Activated T-helper 17 cell treated with anti-CD3 and anti-CD28 coated beads, Interleukin-2, amount 50 U/mL, for 72 hours (primary cell): ENCODE measurements at regions not wholly inside any gene's neighbourhood (a gene's known extent, or its start where the extent isn't known, plus 50 kb on each side); places are given as distances from the start of the nearest gene placed in this dataset.

Experiments
- ATAC-seq: fragments of 150-1000 bp; cut with Tn5 transposase; replicated peaks from 2 replicates; pipeline ENCODE4 v1.10.0; 2021; ENCODE audit warnings: mild to moderate bottlenecking, moderate library complexity
- H3K27ac Mint-ChIP-seq: one replicate; pipeline ENCODE4 v1.8.0; 2022; ENCODE audit warnings: mixed read lengths
- H3K27me3 Mint-ChIP-seq: one replicate; pipeline ENCODE4 v1.8.0; 2022; ENCODE audit warnings: mixed read lengths
- H3K36me3 Mint-ChIP-seq: one replicate; pipeline ENCODE4 v1.8.0; 2022; ENCODE audit warnings: low read depth, mild to moderate bottlenecking, mixed read lengths
- H3K4me1 Mint-ChIP-seq: one replicate; pipeline ENCODE4 v1.8.0; 2022; ENCODE audit warnings: mixed read lengths
- H3K4me3 Mint-ChIP-seq: one replicate; pipeline ENCODE4 v1.8.0; 2022; ENCODE audit warnings: mild to moderate bottlenecking, mixed read lengths
- H3K9me3 Mint-ChIP-seq: one replicate; pipeline ENCODE4 v1.8.0; 2022; ENCODE audit warnings: mixed read lengths

DNA sequence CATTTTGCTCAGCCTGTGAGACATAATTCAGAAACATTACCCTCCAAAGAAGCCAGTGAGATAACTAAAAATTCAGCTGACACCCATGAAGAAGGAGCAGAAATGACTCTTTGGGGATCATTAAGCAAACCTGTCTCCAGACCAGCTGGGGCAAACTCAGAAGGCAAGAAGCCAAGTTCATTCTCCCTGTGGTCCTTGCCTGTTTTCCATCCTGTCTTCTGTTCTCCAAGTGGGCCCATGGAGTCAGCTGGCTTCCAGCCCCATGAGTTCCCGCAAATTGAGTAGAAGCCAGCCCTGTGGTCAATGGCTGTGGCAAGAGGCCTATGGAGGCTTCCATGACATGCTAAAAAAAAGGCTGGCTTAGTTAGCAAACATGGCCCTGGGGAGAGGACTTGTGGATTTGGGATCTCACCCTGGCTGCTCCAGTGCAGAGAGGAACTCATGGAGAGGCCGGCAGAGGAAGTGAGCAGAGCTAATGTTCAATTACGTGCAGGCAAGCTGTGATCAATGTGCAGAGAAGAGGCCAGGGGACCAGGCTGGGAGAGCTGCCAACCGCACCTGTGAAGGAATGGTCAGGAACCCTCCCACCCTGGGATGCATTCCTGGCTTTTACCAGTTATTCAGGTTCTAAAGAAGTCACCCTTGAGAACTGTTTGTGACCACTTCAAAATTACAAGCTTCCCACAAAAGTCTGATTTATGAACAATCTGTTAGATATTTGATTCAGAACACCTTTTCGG, 229.1 kb downstream of the TSHZ3 start:
- Mint-ChIP-seq H3K27me3 (no peaks in the 10 kb centered on the region), H3K9me3 (no peaks in the 10 kb centered on the region), H3K36me3 (no peaks in the 10 kb centered on the region), H3K4me1 (no peaks in the 10 kb centered on the region), H3K27ac (no peak overlapping the region), H3K4me3 (no peak overlapping the region)
- ATAC-seq, result no peak

GRCh38 chr19:31118986-31119385, 230.2 kb downstream of the TSHZ3 start:
- H3K4me3 Mint-ChIP-seq, result no peak overlapping the region
- no peaks in the 10 kb centered on the region for H3K36me3 Mint-ChIP-seq
- ATAC-seq, result no peak
- no peaks in the 10 kb centered on the region for H3K9me3 Mint-ChIP-seq
- no peak overlapping the region for H3K27ac Mint-ChIP-seq
- H3K27me3 Mint-ChIP-seq, result peaks cover 4% of the 10 kb centered on the region
- H3K4me1 Mint-ChIP-seq, result no peaks in the 10 kb centered on the region

DNA sequence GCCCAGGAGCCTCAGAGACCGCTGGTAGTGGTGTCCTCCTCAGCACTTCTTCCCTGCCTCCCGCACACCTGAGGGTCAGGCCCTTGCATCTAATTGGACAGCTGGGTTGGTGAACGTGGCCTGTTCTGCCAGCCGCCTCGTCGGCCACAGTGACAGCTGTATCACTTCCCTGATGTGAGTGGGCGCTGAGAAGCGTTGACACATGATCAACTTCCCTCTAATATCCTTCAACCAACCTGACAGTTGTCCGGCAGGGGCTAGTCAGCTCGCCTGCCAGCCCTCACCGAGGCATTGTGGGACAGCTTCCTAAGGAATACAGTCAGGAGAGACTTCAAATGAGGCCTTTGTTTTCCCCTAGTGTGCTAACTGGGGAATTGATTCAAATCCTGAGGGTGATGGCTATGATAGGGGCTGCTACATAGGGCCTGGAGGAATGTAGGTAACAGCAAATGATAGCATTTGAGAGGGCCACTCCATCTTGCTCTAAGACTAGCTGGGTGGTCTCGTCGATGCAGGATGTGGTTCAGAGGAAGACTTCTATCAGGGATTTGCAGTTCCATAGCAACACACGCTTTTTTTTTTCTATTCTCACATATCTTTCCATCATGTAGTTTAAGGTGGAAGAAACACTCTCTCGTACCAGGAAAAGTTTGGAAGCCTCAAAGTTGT, 230.8 kb downstream of the TSHZ3 start:
- Mint-ChIP-seq H3K4me3 (no peak overlapping the region), H3K9me3 (no peaks in the 10 kb centered on the region), H3K36me3 (no peaks in the 10 kb centered on the region), H3K27ac (no peak overlapping the region), H3K27me3 (peaks cover 4% of the 10 kb centered on the region), H3K4me1 (no peaks in the 10 kb centered on the region)
- no peak for ATAC-seq

DNA sequence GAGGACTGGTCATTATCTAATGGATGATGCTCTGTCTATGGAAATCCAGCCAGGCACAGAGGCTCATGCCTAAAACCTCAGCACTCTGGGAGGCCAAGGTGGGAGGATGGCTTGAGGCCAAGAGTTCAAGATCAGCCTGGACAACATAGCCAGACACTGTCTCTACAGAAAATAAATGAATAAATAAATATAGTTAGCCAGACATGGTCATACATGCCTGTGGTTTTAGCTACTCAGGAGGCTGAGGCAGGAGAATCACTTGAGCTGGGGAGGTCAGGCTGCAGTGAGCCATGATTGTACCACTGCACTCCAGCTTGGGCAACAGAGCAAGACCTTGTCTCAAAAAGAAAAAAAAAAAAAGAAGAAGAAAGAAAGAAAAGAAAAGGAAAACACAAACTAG, 234.7 kb downstream of the TSHZ3 start:
- H3K27me3 Mint-ChIP-seq, result peaks cover 17% of the 10 kb centered on the region
- no peak for ATAC-seq
- no peak overlapping the region for H3K27ac Mint-ChIP-seq
- H3K9me3 Mint-ChIP-seq, result no peaks in the 10 kb centered on the region
- no peak overlapping the region for H3K4me3 Mint-ChIP-seq
- no peaks in the 10 kb centered on the region for H3K4me1 Mint-ChIP-seq
- H3K36me3 Mint-ChIP-seq, result no peaks in the 10 kb centered on the region

DNA sequence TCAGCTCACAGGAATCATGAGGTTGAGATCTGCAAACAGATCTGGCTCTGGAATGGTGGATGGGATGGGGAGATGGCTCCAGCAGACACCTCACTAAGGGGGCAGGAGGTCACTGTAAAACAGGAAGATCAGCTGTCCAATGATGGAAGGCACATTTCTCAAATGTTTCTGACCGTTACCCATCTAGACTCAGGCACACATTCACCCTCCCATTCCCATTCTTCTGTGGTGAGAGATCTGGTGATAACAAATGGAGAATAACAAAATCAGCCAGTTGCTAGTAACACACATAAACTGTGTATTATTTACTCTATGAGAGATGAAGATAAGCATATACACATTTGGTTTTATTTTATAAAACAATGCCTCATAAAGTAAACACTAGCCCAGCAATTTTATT, 235.9 kb downstream of the TSHZ3 start:
- ATAC-seq, result no peak
- Mint-ChIP-seq H3K9me3 (no peaks in the 10 kb centered on the region), H3K4me3 (no peak overlapping the region), H3K4me1 (no peaks in the 10 kb centered on the region), H3K36me3 (no peaks in the 10 kb centered on the region), H3K27me3 (peaks cover 20% of the 10 kb centered on the region), H3K27ac (no peak overlapping the region)

GRCh38 chr19:31112158-31112557, 237.1 kb downstream of the TSHZ3 start:
- no peaks in the 10 kb centered on the region for H3K36me3 Mint-ChIP-seq
- H3K4me1 Mint-ChIP-seq, result no peaks in the 10 kb centered on the region
- peaks cover 20% of the 10 kb centered on the region for H3K27me3 Mint-ChIP-seq
- H3K27ac Mint-ChIP-seq, result no peak overlapping the region
- ATAC-seq, result no peak
- no peaks in the 10 kb centered on the region for H3K9me3 Mint-ChIP-seq
- no peak overlapping the region for H3K4me3 Mint-ChIP-seq

- no peaks in the 10 kb centered on the region for H3K9me3 Mint-ChIP-seq
- H3K36me3 Mint-ChIP-seq, result no peaks in the 10 kb centered on the region
- no peak overlapping the region for H3K27ac Mint-ChIP-seq
- ATAC-seq, result no peak
- H3K27me3 Mint-ChIP-seq, result peaks cover 20% of the 10 kb centered on the region
- H3K4me1 Mint-ChIP-seq, result no peaks in the 10 kb centered on the region
- no peak overlapping the region for H3K4me3 Mint-ChIP-seq
Observed at GRCh38 chr19:31111741-31112140, 237.5 kb downstream of the TSHZ3 start.

DNA sequence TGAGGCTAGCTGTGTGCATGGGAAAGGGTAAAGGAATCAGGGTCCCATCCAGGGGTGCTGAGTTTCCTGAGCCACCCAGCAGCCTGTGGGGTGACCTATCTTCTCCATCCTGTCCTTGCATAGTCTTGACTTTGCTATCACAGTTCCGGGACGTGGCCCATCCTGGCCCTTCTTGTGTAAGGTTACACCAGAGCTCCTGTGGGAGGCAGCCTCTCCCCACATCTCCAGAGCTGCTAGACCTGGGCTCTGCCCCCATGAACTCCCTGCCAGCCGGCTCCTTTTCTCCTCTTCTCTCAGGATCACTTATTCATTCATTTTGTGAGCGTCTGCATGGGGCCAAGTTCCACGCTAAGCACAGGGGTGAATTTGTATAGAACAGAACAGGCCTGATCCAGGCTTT, 238.9 kb downstream of the TSHZ3 start:
- Mint-ChIP-seq H3K27me3 (peaks cover 20% of the 10 kb centered on the region), H3K27ac (no peak overlapping the region), H3K4me1 (no peaks in the 10 kb centered on the region), H3K9me3 (no peaks in the 10 kb centered on the region), H3K4me3 (no peak overlapping the region), H3K36me3 (no peaks in the 10 kb centered on the region)
- no peak for ATAC-seq

- Mint-ChIP-seq H3K27ac (no peak overlapping the region), H3K4me3 (no peak overlapping the region), H3K4me1 (no peaks in the 10 kb centered on the region), H3K9me3 (no peaks in the 10 kb centered on the region), H3K27me3 (peaks cover 20% of the 10 kb centered on the region), H3K36me3 (no peaks in the 10 kb centered on the region)
- ATAC-seq, result no peak
Observed at GRCh38 chr19:31109636-31110035, 239.6 kb downstream of the TSHZ3 start.

DNA sequence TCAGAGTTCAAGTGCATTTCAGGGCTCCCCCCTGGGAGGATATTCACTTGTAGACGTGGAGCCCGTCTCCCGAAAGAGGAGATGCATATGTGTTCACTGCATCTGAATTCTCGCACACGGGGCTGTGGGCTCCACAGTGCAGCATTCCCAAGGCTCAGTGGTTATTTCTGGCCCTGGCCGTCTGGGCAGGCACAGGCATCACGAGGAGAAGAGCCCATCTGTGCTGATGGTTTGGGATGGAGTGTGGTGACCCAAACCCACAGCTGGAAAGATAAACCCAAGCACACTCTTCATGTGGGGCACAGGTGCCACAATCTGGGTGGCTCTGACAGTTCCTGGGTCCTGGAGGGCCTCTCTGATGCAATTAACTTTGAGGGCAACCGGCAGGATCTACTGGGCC, 242.1 kb downstream of the TSHZ3 start:
- Mint-ChIP-seq H3K27me3 (peaks cover 11% of the 10 kb centered on the region), H3K9me3 (no peaks in the 10 kb centered on the region), H3K27ac (no peak overlapping the region), H3K36me3 (no peaks in the 10 kb centered on the region), H3K4me1 (no peaks in the 10 kb centered on the region), H3K4me3 (no peak overlapping the region)
- ATAC-seq, result no peak

DNA sequence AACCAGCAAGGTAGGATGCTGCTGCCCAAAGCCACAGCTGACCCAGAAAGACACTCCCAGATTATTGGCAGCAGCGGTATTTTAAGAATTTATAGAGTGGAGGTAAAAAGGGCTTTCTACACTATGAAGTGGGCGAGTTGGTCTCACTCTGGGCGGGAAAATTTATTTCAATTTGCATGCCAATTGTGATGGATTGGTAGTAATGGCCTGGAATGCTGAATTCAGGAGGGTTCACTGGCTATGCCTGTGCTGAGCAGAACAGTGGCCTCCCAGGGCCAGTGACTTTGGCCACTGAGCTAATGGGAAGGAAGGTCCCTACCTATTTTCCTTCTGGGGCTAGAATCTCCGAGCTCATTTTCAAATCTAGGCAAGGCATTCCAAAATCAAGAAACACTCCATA, 243.5 kb downstream of the TSHZ3 start:
- Mint-ChIP-seq H3K27me3 (peaks cover 3% of the 10 kb centered on the region), H3K9me3 (no peaks in the 10 kb centered on the region), H3K36me3 (no peaks in the 10 kb centered on the region), H3K4me3 (no peak overlapping the region), H3K27ac (no peak overlapping the region), H3K4me1 (no peaks in the 10 kb centered on the region)
- no peak for ATAC-seq

- no peaks in the 10 kb centered on the region for H3K36me3 Mint-ChIP-seq
- H3K4me3 Mint-ChIP-seq, result no peak overlapping the region
- ATAC-seq, result no peak
- peaks cover 3% of the 10 kb centered on the region for H3K27me3 Mint-ChIP-seq
- H3K9me3 Mint-ChIP-seq, result no peaks in the 10 kb centered on the region
- no peaks in the 10 kb centered on the region for H3K4me1 Mint-ChIP-seq
- H3K27ac Mint-ChIP-seq, result no peak overlapping the region
Observed at GRCh38 chr19:31104451-31104850, 244.8 kb downstream of the TSHZ3 start.

GRCh38 chr19:31103228-31103627, 246.0 kb downstream of the TSHZ3 start:
- no peak overlapping the region for H3K27ac Mint-ChIP-seq
- no peaks in the 10 kb centered on the region for H3K36me3 Mint-ChIP-seq
- ATAC-seq, result no peak
- no peaks in the 10 kb centered on the region for H3K27me3 Mint-ChIP-seq
- H3K9me3 Mint-ChIP-seq, result no peaks in the 10 kb centered on the region
- no peak overlapping the region for H3K4me3 Mint-ChIP-seq
- H3K4me1 Mint-ChIP-seq, result no peaks in the 10 kb centered on the region

GRCh38 chr19:31102674-31103073, 246.6 kb downstream of the TSHZ3 start:
- H3K36me3 Mint-ChIP-seq, result no peaks in the 10 kb centered on the region
- H3K27ac Mint-ChIP-seq, result no peak overlapping the region
- H3K27me3 Mint-ChIP-seq, result no peaks in the 10 kb centered on the region
- no peak for ATAC-seq
- no peaks in the 10 kb centered on the region for H3K9me3 Mint-ChIP-seq
- no peaks in the 10 kb centered on the region for H3K4me1 Mint-ChIP-seq
- H3K4me3 Mint-ChIP-seq, result no peak overlapping the region

- no peaks in the 10 kb centered on the region for H3K4me1 Mint-ChIP-seq
- H3K4me3 Mint-ChIP-seq, result no peak overlapping the region
- no peak for ATAC-seq
Observed at GRCh38 chr19:31100981-31101380, 248.3 kb downstream of the TSHZ3 start.

More at GRCh38 chr19:31100981-31101380, 248.3 kb downstream of the TSHZ3 start:
- Mint-ChIP-seq H3K9me3 (no peaks in the 10 kb centered on the region), H3K27me3 (no peaks in the 10 kb centered on the region), H3K36me3 (no peaks in the 10 kb centered on the region), H3K27ac (no peak overlapping the region)
